Testis (tissue), 2 donors: ENCODE measurements at regions not wholly inside any gene's neighbourhood (a gene's known extent, or its start where the extent isn't known, plus 50 kb on each side); places are given as distances from the start of the nearest gene placed in this dataset.

Source experiments
- DNase-seq: peaks from one replicate; pipeline ENCODE4 v3.0.0-alpha.2; 2019
- H3K27ac ChIP-seq, 2 donors: fragments of 200-600 bp; sonication (generic); one replicate each; pipeline ENCODE4 v1.5.1; 2019
- H3K27me3 ChIP-seq: fragments of 200-600 bp; sonication (generic); one replicate; pipeline ENCODE4 v1.5.1; 2019
- H3K36me3 ChIP-seq: fragments of 200-600 bp; sonication (generic); one replicate; pipeline ENCODE4 v1.5.1; 2017; ENCODE audit warnings: low read depth; ENCODE audit errors: missing control alignments
- H3K4me1 ChIP-seq: fragments of 200-600 bp; sonication (generic); one replicate; pipeline ENCODE4 v1.5.1; 2019
- H3K4me3 ChIP-seq, 2 donors: fragments of 200-600 bp; sonication (generic); one replicate each; pipeline ENCODE4 v1.5.1; 2017 to 2019
- H3K9me3 ChIP-seq: fragments of 200-600 bp; sonication (generic); one replicate; pipeline ENCODE4 v1.5.1; 2017
- CTCF ChIP-seq, 3 experiments: fragments of 450-650 bp in 2 of 3; fragments of 200-600 bp in 1 of 3; sonication (generic) in 1 of 3; IDR thresholded peaks; one replicate each; pipeline ENCODE4 v1.5.1; 2016 to 2019; ENCODE audit warnings: antibody characterized with exemption in 3 of 3, mild to moderate bottlenecking in 2 of 3, moderate library complexity in 1 of 3
- POLR2A ChIP-seq: fragments of 450-650 bp; IDR thresholded peaks from one replicate; pipeline ENCODE4 v1.6.1; 2017; ENCODE audit warnings: antibody characterized with exemption, mild to moderate bottlenecking, moderate library complexity
- WGBS, 2 donors: methylation state at CpG; one replicate each; pipeline ENCODE4 v1.1.5; 2018; 5-methylcytosine and 5-hydroxymethylcytosine counted together
- intact Hi-C: fragments of 100-400 bp; cut with DNase I; formaldehyde crosslinking; loops from one replicate; pipeline ENCODE4 v1.15.1; 2023; ENCODE audit warnings: low total_unique reads

- WGBS, 2 donors: 94 to 100% methylated on average over 1 of the region's 1 CpG
Observed at GRCh38 chr12:86741531-86741930, 485.3 kb upstream of the MGAT4C start.

GRCh38 chr12:86735851-86736250, 479.7 kb upstream of the MGAT4C start:
- Histone ChIP-seq H3K4me1 (no peaks in the 10 kb centered on the region), H3K36me3 (no peaks in the 10 kb centered on the region), H3K27ac (no peak overlapping the region), H3K27me3 (no peaks in the 10 kb centered on the region), H3K4me3 (no peak overlapping the region), H3K9me3 (no peaks in the 10 kb centered on the region)
- intact Hi-C loops: no loop called here
- TF ChIP-seq POLR2A (no peak), CTCF (IDR thresholded peaks at IDR 0.05) (no peak)
- no peak for DNase-seq

More at GRCh38 chr12:86741531-86741930, 485.3 kb upstream of the MGAT4C start:
- no peaks in the 10 kb centered on the region for H3K36me3 ChIP-seq
- intact Hi-C loops: no loop called here
- no peaks in the 10 kb centered on the region for H3K9me3 ChIP-seq
- no peak for DNase-seq
- no peaks in the 10 kb centered on the region for H3K27me3 ChIP-seq
- H3K4me3 ChIP-seq: no peak overlapping the region
- H3K4me1 ChIP-seq: no peaks in the 10 kb centered on the region
- TF ChIP-seq POLR2A (no peak), CTCF (IDR thresholded peaks at IDR 0.05) (no peak)
- H3K27ac ChIP-seq: no peak overlapping the region

- H3K27ac ChIP-seq: no peak overlapping the region
- H3K4me1 ChIP-seq: no peaks in the 10 kb centered on the region
- WGBS, 2 donors: 90 to 95% methylated on average over 4 of the region's 4 CpGs
- H3K36me3 ChIP-seq: no peaks in the 10 kb centered on the region
- intact Hi-C loops: no loop called here
- no peaks in the 10 kb centered on the region for H3K27me3 ChIP-seq
- DNase-seq: no peak
- no peaks in the 10 kb centered on the region for H3K9me3 ChIP-seq
- H3K4me3 ChIP-seq: no peak overlapping the region
- TF ChIP-seq POLR2A (no peak), CTCF (IDR thresholded peaks at IDR 0.05) (no peak)
Observed at GRCh38 chr12:86735072-86735471, 478.9 kb upstream of the MGAT4C start.

DNA sequence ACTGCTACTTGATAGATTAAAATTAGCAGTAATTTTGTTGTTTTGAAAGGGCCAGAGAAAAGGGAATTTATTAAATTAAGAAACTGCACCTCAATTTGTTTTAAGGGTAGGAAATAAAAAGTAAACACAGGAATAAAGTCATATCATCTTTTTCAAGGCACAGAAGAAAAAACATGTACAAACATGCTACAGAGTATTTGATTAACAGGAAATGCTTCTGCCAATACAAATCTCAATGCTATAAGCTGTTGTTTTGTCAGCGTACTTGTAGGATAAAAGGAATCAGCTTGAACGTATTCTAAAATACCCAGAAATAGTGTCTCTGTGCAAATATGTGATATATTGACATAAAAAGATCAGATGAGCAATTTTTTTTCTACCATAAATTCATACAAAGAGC, 474.0 kb upstream of the MGAT4C start:
- no peak overlapping the region for H3K4me3 ChIP-seq
- no peaks in the 10 kb centered on the region for H3K27me3 ChIP-seq
- H3K4me1 ChIP-seq: no peaks in the 10 kb centered on the region
- intact Hi-C loops: no loop called here
- no peak overlapping the region for H3K27ac ChIP-seq
- no peaks in the 10 kb centered on the region for H3K36me3 ChIP-seq
- H3K9me3 ChIP-seq: no peaks in the 10 kb centered on the region
- no peak for TF ChIP-seq POLR2A
- no peak for TF ChIP-seq CTCF (IDR thresholded peaks at IDR 0.05)
- DNase-seq: no peak
- WGBS, 2 donors: 88 to 94% methylated on average over 2 of the region's 2 CpGs

GRCh38 chr12:86729739-86730138, 473.5 kb upstream of the MGAT4C start:
- no peak overlapping the region for H3K4me3 ChIP-seq
- H3K36me3 ChIP-seq: no peaks in the 10 kb centered on the region
- no peak for DNase-seq
- TF ChIP-seq POLR2A: no peak
- no peak for TF ChIP-seq CTCF (IDR thresholded peaks at IDR 0.05)
- H3K9me3 ChIP-seq: no peaks in the 10 kb centered on the region
- intact Hi-C loops: no loop called here
- no peaks in the 10 kb centered on the region for H3K27me3 ChIP-seq
- no peaks in the 10 kb centered on the region for H3K4me1 ChIP-seq
- WGBS, 2 donors: 85 to 93% methylated on average over 1 of the region's 1 CpG
- H3K27ac ChIP-seq: no peak overlapping the region
